WTC11 (cell line): ENCODE measurements at regions not wholly inside any gene's neighbourhood (a gene's known extent, or its start where the extent isn't known, plus 50 kb on each side); places are given as distances from the start of the nearest gene placed in this dataset.

Experiments
- ATAC-seq: fragments of 200-7000 bp; cut with Tn5 transposase; 2 replicates; pipeline ENCODE4 v1.10.0; 2021; ENCODE audit warnings: mild to moderate bottlenecking, moderate library complexity
- CTCF ChIA-PET: fragments of 300-600 bp; sonication (Branson Sonifier 250); formaldehyde crosslinking; loops from one replicate; lab custom pipeline; 2021; ENCODE audit warnings: antibody characterized with exemption; lab: Charles Lee
- POLR2A ChIA-PET: fragments of 350-600 bp; sonication (Branson Sonifier 250); formaldehyde crosslinking; loops from one replicate; lab custom pipeline; 2021; ENCODE audit warnings: antibody characterized with exemption; lab: Charles Lee
- DNase-seq: peaks from one replicate; pipeline ENCODE4 v3.0.0; 2021; ENCODE audit warnings: low spot score
- H3K27ac Mint-ChIP-seq: 2 replicates; pipeline ENCODE4 v1.8.0; 2021; ENCODE audit warnings: mixed read lengths
- H3K27me3 Mint-ChIP-seq: 2 replicates; pipeline ENCODE4 v1.8.0; 2021; ENCODE audit warnings: low read depth, mild to moderate bottlenecking, moderate library complexity, mixed read lengths
- H3K36me3 Mint-ChIP-seq: 2 replicates; pipeline ENCODE4 v1.8.0; 2021; ENCODE audit warnings: mixed read lengths
- H3K4me1 Mint-ChIP-seq: 2 replicates; pipeline ENCODE4 v1.8.0; 2022; ENCODE audit warnings: mixed read lengths
- H3K4me3 Mint-ChIP-seq: 2 replicates; pipeline ENCODE4 v1.8.0; 2021; ENCODE audit warnings: mild to moderate bottlenecking, moderate library complexity, mixed read lengths
- H3K9me3 Mint-ChIP-seq: 2 replicates; pipeline ENCODE4 v1.8.0; 2021; ENCODE audit warnings: mixed read lengths
- ELF4 ChIP-seq: sonication (generic); formaldehyde crosslinking; IDR thresholded peaks from 2 replicates; pipeline ENCODE4 v1.8.1; 2022; ENCODE audit warnings: low read depth, mild to moderate bottlenecking, moderate library complexity, missing genetic modification reagents
- GRHL2 ChIP-seq: fragments of 250-450 bp; sonication (Bioruptor Pico); IDR thresholded peaks from 2 replicates; pipeline ENCODE4 v1.8.0; 2022; ENCODE audit warnings: mild to moderate bottlenecking, moderate library complexity; ENCODE audit not compliant: insufficient replicate concordance, severe bottlenecking
- NFYB ChIP-seq: sonication (generic); formaldehyde crosslinking; conservative IDR thresholded peaks from 2 replicates; pipeline ENCODE4 v1.8.0; 2022; ENCODE audit warnings: low read depth, missing genetic modification reagents
- SMAD4 ChIP-seq: sonication (generic); formaldehyde crosslinking; IDR thresholded peaks from 2 replicates; pipeline ENCODE4 v1.8.0; 2022; ENCODE audit warnings: mild to moderate bottlenecking, missing genetic modification reagents
- ZNF138 ChIP-seq: sonication (generic); formaldehyde crosslinking; conservative IDR thresholded peaks from 2 replicates; pipeline ENCODE4 v1.8.1; 2022; ENCODE audit warnings: mild to moderate bottlenecking, moderate library complexity, missing genetic modification reagents
- ZNF671 ChIP-seq: fragments of 250-450 bp; sonication (Bioruptor Pico); IDR thresholded peaks from 2 replicates; pipeline ENCODE4 v1.8.0; 2021; ENCODE audit warnings: mild to moderate bottlenecking
- TF ChIP-seq, protein P1 (sequence below): sonication (generic); formaldehyde crosslinking; IDR thresholded peaks from 2 replicates; pipeline ENCODE4 v1.8.0; 2022; ENCODE audit warnings: missing genetic modification reagents
- TF ChIP-seq, protein P2 (sequence below): sonication (generic); formaldehyde crosslinking; IDR thresholded peaks from 2 replicates; pipeline ENCODE4 v1.8.1; 2023; ENCODE audit warnings: mild to moderate bottlenecking, missing genetic modification reagents, moderate library complexity
- TF ChIP-seq, protein P3 (sequence below): sonication (generic); formaldehyde crosslinking; IDR thresholded peaks from 2 replicates; pipeline ENCODE4 v1.8.1; 2023; ENCODE audit warnings: mild to moderate bottlenecking, missing genetic modification reagents
- TF ChIP-seq, protein P4 (sequence below): sonication (generic); formaldehyde crosslinking; conservative IDR thresholded peaks from 2 replicates; pipeline ENCODE4 v1.8.1; 2022; ENCODE audit warnings: mild to moderate bottlenecking, missing genetic modification reagents
- TF ChIP-seq, protein P5 (sequence below): sonication (generic); formaldehyde crosslinking; IDR thresholded peaks from 2 replicates; pipeline ENCODE4 v1.8.1; 2023; ENCODE audit warnings: mild to moderate bottlenecking, missing genetic modification reagents, borderline replicate concordance
- TF ChIP-seq, protein P6 (sequence below): sonication (generic); formaldehyde crosslinking; IDR thresholded peaks from 2 replicates; pipeline ENCODE4 v1.8.1; 2022; ENCODE audit warnings: missing genetic modification reagents, borderline replicate concordance

DNA sequence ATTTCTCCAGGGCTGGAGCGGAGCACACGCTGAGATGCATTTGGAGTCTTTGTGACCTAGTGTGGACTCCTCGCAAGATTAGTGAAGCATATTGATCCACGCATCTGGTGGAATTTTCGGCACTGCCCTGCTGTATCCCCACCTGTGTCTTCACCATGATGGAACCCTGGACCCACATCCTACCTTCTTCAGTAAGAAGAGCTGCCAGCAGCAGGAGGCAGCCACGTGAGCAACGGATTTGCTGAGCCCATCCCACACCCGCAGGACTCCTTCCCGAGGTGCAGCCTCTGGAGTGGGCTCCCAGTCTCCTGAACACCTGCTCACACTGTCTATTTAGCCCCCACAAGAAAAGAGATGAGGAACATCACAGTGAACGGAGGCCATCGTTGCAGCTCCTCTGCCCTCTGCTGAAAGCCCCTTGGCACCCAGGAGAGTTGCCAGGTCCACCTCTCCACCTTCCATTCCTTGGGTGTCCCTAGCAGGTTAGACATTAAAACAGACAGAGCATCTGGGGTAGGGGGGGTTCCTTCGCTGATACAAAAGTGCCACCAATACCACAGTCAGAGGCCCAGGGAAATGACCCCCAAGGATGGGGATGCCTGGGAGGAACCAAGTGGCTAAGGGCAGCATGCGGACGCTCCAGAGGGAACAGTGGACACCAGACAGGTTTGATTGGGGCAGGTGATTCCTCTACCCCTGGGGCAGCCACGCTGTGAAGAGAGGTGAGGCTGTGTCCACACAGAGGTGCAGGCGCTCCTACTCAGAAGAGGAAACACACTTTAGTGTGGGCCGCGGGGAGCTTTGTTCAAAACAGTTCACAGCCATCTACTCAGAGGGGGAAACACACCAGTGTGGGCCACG, 302.8 kb upstream of the SALL3 start:
- TF ChIP-seq, protein P1, sequence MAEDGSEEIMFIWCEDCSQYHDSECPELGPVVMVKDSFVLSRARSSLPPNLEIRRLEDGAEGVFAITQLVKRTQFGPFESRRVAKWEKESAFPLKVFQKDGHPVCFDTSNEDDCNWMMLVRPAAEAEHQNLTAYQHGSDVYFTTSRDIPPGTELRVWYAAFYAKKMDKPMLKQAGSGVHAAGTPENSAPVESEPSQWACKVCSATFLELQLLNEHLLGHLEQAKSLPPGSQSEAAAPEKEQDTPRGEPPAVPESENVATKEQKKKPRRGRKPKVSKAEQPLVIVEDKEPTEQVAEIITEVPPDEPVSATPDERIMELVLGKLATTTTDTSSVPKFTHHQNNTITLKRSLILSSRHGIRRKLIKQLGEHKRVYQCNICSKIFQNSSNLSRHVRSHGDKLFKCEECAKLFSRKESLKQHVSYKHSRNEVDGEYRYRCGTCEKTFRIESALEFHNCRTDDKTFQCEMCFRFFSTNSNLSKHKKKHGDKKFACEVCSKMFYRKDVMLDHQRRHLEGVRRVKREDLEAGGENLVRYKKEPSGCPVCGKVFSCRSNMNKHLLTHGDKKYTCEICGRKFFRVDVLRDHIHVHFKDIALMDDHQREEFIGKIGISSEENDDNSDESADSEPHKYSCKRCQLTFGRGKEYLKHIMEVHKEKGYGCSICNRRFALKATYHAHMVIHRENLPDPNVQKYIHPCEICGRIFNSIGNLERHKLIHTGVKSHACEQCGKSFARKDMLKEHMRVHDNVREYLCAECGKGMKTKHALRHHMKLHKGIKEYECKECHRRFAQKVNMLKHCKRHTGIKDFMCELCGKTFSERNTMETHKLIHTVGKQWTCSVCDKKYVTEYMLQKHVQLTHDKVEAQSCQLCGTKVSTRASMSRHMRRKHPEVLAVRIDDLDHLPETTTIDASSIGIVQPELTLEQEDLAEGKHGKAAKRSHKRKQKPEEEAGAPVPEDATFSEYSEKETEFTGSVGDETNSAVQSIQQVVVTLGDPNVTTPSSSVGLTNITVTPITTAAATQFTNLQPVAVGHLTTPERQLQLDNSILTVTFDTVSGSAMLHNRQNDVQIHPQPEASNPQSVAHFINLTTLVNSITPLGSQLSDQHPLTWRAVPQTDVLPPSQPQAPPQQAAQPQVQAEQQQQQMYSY (CRISPR knock-in tag), result no peak
- TF ChIP-seq, protein P2, sequence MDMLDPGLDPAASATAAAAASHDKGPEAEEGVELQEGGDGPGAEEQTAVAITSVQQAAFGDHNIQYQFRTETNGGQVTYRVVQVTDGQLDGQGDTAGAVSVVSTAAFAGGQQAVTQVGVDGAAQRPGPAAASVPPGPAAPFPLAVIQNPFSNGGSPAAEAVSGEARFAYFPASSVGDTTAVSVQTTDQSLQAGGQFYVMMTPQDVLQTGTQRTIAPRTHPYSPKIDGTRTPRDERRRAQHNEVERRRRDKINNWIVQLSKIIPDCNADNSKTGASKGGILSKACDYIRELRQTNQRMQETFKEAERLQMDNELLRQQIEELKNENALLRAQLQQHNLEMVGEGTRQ, result no peak
- TF ChIP-seq ZNF138 (CRISPR knock-in tag), result no peak
- TF ChIP-seq, protein P3, sequence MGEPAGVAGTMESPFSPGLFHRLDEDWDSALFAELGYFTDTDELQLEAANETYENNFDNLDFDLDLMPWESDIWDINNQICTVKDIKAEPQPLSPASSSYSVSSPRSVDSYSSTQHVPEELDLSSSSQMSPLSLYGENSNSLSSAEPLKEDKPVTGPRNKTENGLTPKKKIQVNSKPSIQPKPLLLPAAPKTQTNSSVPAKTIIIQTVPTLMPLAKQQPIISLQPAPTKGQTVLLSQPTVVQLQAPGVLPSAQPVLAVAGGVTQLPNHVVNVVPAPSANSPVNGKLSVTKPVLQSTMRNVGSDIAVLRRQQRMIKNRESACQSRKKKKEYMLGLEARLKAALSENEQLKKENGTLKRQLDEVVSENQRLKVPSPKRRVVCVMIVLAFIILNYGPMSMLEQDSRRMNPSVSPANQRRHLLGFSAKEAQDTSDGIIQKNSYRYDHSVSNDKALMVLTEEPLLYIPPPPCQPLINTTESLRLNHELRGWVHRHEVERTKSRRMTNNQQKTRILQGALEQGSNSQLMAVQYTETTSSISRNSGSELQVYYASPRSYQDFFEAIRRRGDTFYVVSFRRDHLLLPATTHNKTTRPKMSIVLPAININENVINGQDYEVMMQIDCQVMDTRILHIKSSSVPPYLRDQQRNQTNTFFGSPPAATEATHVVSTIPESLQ (CRISPR knock-in tag), result no peak
- no peak for TF ChIP-seq SMAD4
- TF ChIP-seq GRHL2 (CRISPR knock-in tag), result no peak
- TF ChIP-seq ZNF671 (CRISPR knock-in tag), result no peak
- TF ChIP-seq, protein P4, sequence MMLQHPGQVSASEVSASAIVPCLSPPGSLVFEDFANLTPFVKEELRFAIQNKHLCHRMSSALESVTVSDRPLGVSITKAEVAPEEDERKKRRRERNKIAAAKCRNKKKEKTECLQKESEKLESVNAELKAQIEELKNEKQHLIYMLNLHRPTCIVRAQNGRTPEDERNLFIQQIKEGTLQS (CRISPR knock-in tag), result no peak
- TF ChIP-seq, protein P5, sequence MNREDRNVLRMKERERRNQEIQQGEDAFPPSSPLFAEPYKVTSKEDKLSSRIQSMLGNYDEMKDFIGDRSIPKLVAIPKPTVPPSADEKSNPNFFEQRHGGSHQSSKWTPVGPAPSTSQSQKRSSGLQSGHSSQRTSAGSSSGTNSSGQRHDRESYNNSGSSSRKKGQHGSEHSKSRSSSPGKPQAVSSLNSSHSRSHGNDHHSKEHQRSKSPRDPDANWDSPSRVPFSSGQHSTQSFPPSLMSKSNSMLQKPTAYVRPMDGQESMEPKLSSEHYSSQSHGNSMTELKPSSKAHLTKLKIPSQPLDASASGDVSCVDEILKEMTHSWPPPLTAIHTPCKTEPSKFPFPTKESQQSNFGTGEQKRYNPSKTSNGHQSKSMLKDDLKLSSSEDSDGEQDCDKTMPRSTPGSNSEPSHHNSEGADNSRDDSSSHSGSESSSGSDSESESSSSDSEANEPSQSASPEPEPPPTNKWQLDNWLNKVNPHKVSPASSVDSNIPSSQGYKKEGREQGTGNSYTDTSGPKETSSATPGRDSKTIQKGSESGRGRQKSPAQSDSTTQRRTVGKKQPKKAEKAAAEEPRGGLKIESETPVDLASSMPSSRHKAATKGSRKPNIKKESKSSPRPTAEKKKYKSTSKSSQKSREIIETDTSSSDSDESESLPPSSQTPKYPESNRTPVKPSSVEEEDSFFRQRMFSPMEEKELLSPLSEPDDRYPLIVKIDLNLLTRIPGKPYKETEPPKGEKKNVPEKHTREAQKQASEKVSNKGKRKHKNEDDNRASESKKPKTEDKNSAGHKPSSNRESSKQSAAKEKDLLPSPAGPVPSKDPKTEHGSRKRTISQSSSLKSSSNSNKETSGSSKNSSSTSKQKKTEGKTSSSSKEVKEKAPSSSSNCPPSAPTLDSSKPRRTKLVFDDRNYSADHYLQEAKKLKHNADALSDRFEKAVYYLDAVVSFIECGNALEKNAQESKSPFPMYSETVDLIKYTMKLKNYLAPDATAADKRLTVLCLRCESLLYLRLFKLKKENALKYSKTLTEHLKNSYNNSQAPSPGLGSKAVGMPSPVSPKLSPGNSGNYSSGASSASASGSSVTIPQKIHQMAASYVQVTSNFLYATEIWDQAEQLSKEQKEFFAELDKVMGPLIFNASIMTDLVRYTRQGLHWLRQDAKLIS (CRISPR knock-in tag), result no peak
- TF ChIP-seq, protein P6, sequence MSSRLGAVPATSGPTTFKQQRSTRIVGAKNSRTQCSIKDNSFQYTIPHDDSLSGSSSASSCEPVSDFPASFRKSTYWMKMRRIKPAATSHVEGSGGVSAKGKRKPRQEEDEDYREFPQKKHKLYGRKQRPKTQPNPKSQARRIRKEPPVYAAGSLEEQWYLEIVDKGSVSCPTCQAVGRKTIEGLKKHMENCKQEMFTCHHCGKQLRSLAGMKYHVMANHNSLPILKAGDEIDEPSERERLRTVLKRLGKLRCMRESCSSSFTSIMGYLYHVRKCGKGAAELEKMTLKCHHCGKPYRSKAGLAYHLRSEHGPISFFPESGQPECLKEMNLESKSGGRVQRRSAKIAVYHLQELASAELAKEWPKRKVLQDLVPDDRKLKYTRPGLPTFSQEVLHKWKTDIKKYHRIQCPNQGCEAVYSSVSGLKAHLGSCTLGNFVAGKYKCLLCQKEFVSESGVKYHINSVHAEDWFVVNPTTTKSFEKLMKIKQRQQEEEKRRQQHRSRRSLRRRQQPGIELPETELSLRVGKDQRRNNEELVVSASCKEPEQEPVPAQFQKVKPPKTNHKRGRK (CRISPR knock-in tag), result no peak
- no peak for TF ChIP-seq ELF4
- no peak for TF ChIP-seq NFYB
- TF ChIP-seq, all 79 proteins: peak for 0
- Mint-ChIP-seq H3K27me3 (no peaks in the 10 kb centered on the region), H3K4me3 (no peak overlapping the region), H3K9me3 (peaks cover 21% of the 10 kb centered on the region), H3K27ac (no peak overlapping the region), H3K36me3 (peaks cover 17% of the 10 kb centered on the region), H3K4me1 (peaks cover 5% of the 10 kb centered on the region)
- ATAC-seq (no peak), DNase-seq (no peak)
- POLR2A ChIA-PET, result no interaction called here
- CTCF ChIA-PET, result no interaction called here
